ENCODE measurements at regions not wholly inside any gene's neighbourhood (a gene's known extent, or its start where the extent isn't known, plus 50 kb on each side); places are given as distances from the start of the nearest gene placed in this dataset.

DNA sequence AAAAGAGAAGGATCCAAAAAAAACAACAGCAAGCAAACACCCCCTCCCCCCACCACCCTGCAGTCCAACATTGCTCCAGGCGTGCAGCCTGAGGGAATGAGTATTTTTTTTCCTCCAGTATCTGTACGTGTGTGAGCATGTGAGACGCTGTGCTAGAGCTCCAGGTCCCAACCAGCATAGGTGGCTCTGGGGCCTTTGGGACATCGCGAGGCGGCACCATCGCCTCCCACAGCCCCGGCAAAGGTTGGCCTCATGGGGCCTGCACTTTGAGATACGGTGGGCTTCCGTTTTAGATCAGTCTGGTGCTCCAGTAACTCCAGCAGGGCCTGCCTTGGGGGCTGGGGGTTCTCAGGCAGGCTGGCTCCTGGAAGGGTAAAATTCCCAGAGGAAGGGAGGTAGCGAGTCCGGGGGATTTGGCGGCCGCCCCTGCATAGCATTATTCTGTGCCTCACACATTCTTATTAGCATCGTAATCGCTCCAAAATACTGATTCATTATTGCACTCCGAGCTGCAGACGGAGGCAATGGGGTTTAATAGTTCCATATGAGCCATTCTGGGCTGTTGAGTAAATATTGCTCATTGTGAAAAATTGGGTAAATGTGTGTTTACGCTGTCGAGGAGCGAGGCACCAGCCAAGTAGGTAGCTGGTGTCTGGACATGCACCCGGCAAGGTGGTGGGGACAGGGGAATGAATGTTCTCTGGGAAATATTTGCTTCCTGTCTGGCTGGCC, 143.1 kb upstream of the MYL2 start:
- no peak for DNase-seq (ENCODE audit: extremely low read depth in 1 of 2, low read depth in 1 of 2)

DNA sequence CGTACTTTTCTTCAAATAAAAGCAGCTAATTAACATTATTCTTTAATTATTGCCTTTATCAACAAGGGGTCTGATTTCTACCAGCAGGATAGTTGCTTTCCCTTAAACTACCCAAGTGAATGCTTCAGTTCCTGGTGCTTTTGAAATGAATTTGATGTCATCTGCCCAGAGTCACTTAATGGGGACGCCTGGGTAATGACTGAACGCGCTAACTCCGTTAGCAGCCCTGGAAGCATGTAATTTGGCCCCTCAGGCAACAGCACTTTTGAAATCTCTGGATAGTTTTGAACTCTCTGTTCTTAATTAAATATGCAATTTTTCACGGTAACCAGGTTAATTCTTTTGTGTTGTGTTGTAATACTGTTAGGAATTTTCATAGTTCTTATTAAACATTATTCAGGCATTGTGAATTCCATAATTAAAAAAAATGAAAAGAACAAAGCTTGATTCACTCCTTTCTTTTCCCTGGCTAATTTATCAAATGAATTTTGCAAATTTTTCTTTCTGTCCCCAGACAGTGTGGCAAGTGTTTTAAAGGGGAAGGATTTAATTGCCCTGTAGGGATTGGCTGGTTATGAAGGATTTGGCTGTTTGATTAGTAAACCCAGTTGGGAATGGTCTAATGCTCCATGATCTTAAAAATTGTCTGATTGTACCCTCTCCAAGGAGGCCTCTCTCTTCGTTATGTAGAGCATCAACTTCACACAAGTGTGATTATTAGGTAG, 137.5 kb upstream of the MYL2 start:
- no peak for DNase-seq (ENCODE audit: extremely low read depth in 1 of 2, low read depth in 1 of 2)

DNA sequence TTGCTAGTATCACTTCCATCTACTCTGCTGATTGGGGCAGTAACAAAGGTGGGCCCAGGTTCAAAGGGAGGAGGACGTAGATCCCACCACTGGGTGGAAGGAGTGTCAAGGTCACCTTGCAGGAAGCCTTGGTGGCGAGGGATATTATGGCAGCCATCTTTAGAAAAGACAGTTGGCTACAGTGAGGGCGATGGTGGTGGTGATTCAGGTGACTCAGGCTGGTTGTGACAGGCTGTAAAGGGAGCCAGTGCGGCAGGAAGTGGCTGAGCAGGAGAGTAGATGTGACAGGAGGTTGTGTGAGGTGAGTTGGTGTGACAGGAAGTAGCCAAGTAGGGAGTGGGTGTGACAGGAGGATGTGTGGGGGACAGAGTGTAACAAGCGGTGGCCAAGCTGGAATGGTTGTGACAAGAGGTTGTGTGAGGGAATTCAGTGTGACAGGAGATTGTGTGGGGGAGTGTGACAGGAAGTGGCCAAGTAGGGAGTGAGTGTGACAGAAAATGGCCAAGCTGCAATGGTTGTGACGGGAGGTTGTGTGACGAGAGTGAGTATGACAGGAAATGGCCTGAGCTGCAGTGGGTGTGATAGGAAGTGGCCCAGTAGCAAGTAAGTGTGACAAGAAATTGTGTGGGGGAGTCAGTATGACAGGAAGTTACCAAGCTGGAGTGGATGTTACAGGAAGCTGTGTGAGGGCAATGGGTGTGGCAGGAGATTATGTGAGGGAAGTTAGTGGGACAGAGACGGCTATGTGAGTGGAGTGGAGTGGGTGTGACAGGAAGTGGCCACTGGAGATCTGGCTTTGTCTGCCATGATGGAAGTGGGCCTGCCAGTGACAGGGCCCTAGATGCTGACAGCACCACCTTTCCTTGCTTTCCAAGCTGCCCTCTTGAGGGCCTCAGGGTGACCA, 136.5 kb upstream of the MYL2 start:
- peak; percentile 2 to 8 for DNase-seq (ENCODE audit: extremely low read depth in 1 of 2, low read depth in 1 of 2)

DNA sequence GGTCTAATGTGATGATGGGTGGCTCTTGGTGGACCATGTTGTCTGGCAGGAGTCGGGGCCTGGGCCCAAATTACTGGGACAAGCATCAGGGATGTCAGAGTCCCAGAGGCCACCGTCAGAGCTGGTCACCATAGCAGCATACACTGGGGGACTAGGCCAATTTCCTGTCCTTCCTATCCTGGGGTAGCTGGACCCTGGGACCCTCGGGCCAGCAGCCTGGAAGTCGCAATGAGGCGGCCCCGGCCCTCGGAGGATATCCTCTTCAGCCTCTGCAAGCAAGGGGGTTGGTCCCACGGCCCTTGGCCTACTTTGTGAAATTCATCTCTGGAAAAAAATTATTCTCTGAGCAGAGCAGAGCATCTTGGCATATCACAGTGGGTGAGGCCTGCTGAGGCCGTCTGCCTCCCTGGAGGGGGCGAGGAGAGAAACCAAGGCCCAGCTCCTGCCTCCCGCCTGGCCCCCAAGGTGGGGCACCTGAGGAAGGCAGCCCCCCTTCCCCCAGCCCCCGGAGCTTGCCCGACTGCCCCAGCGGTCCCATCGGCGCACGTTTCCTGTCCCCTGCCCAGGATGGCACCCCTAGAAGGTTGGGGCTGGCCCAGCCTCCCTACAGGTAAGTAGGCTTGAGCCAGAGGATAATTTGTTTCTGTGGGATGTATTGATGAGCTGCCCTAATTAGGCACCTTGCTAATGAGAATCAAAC, 135.0 kb upstream of the MYL2 start:
- no peak for DNase-seq (ENCODE audit: extremely low read depth in 1 of 2, low read depth in 1 of 2)

DNA sequence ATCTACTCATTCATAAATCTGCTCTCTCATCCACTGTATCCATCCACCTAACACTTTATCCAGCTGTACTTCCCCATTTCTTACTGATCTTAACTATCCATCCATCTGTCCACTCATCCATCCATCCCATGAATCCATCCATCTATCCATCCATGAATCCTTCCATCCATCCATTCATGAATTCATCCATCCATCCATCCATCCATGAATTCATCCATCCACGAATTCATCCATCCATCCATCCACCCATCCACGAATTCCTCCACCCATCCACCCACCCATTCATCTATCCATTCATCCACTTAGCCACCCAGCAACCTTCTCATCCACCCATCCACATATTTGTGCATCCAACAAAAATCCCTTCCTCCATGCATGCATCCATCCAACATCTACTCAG, 128.6 kb upstream of the MYL2 start:
- DNase-seq (ENCODE audit: extremely low read depth in 1 of 2, low read depth in 1 of 2) = no peak

DNA sequence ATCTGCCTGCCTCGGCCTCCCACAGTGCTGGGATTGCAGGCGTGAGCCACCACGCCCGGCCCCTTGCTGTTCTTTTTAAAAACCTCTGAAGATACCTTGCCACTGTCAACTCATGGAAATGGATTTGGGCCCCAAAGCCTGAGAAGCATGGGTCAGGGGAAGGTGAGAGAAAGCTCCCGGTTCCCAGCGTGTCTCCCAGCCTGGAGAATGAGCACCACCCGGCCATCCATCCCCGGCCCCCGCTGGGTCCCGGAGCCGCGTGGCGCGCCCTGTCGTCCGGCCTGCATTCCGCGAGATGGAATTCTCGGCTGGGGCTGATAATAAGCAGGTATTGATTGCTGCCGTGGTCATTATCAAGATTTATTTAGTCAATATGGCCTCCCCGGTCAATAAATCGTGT, 126.5 kb upstream of the MYL2 start:
- DNase-seq (ENCODE audit: extremely low read depth in 1 of 2, low read depth in 1 of 2) = no peak

DNA sequence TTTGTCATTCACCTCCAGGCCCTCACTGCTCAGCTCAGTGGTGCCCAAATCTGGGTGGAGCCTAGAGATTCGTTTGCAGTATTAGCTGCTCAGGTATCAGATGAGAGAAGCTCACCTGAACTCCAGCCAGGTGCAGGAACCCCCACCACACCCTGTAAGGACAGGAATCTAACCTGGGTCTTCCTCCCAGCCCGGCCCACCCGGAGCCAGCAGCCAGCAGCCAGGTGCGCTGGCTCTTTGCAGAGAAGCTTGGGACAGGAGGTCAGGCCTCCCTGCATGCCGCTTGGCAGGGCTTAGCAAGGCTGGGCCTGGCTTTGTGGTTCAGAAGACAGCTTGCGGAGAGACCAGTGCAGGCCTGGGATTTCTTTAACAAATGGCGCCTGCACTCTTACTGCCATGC, 125.6 kb upstream of the MYL2 start:
- DNase-seq (ENCODE audit: extremely low read depth in 1 of 2, low read depth in 1 of 2) = no peak

DNA sequence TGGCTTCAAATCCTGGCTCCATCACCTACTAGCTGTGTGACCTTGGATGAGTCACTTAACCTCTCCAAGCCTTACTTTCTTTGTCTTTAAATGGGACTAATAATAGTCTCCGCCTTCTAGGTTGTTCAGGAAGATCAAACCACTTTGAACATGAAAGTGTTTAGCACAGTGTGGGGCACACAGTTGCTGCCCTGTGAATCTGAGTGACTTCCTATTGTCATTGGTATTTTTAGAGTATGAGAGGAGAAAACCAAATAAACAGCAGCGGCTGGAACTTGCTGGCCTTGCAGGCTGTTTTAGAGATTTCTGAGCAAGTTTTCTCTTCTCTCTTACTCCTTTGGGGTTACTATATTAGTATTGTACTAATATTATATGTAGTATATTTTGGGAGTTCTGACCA, 120.7 kb upstream of the MYL2 start:
- no peak for DNase-seq (ENCODE audit: extremely low read depth in 1 of 2, low read depth in 1 of 2)

DNA sequence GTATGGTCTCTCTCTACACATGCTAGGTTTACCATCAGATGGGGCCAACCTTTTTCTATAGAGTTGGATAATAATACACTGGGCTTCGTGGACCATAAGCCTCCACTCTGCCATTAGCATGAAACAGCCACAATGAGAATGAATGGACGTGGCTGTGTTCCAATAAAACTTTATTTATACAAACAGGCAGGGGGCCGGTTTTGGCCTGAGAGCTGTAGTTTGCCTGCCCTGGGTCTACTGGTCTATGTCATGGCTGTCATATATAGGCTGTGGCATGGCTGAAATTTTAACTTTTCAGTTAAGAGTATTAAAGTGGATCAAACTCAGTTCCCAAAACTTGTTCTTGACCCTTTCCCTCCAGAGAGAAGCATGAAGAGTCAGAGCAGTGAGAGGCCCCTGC, 120.3 kb upstream of the MYL2 start:
- DNase-seq (ENCODE audit: extremely low read depth in 1 of 2, low read depth in 1 of 2) = no peak

DNA sequence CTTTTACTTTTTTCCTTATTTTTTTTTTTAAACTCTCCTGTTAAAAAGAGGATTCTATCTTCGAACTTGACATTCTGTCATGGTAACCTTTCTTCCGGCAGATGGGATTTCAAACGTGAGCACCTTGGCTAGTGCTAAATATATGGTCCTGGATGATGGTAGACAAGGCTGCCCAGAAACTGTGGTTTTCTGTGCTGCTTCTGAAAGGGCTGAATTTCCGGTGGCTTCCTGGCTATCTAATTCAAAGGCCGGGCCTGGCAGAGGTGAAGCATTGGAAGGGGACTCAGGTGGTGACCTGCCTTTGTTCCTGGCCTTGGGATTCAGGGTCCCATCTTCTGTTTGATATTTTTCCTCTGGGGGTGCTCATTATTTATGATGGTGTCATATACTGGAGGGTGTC, 118.6 kb upstream of the MYL2 start:
- DNase-seq (ENCODE audit: extremely low read depth in 1 of 2, low read depth in 1 of 2) = no peak

DNA sequence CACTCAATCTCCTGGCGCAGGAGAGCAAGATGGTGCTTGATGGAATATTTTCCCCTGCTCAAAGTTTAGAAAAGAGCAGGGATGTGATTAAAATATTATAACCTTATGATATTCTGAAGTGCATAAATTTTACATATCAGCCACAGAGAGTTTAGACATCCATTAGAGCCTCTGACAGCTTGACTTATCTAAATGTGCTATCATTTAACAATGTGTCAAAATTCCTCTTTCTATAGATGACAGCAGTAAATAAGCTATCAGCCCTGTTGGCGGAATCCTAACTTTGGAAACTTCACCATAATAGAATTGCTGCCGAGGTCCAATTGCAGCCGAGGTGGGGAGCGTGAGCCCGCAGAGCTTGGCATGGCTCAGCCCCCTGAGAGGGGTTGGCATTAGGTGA, 117.7 kb upstream of the MYL2 start:
- no peak for DNase-seq (ENCODE audit: extremely low read depth in 1 of 2, low read depth in 1 of 2)

DNA sequence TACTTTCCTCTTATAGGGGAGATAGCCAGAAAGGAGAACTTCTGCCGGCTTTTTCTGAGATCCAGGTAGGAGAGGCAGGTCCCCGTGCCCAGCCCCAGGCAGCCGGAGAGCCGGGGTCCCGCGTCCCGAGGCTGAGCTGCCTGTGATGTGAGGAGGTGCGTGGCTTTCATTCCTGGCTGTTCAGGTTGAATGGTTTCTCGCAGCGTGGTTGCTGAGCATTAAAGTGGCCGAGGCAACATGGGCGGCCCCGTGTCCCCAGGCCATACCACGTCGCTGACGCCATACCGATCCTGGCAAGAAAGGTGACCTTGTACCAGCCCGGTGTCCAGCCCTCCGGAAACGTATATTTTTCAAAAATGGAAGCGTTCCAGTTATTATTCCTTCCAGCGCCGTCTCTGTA, 116.7 kb upstream of the MYL2 start:
- DNase-seq (ENCODE audit: extremely low read depth in 1 of 2, low read depth in 1 of 2) = no peak

DNA sequence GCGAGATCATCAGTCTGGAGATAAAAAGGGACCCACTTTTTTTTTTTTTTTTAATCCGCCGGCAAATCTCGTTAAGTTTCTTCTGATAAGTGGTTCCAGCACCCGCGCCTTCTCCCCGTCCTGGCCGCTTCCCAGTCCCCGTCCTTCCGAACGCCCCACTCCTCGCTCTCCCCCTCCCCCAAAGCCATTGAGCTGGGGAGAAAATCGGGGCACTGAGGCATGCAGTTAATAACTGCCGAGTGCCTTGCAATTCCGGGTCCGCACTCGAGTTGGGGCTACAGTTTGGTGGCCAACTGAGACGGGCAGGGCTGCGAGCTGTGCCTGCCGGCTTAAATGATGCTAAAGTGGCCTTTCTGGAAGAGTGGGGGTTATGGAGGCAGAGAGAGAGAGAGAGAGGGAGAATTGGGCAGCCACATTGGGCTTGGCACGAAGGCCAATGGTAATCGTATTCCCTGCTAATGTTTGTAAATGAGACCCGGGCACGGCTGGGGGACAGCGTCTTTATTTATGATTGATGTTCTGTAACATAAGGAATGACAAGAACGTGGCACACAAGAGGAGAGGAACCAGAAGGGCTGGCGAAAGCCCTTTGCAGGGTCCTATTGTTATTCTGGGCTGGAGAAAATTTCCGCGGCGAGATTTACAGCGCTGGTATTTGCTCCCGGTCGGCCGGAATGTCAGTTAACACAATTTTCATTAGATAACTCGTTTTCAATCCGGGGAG, 115.4 kb upstream of the MYL2 start:
- no peak for DNase-seq (ENCODE audit: extremely low read depth in 1 of 2, low read depth in 1 of 2)

DNA sequence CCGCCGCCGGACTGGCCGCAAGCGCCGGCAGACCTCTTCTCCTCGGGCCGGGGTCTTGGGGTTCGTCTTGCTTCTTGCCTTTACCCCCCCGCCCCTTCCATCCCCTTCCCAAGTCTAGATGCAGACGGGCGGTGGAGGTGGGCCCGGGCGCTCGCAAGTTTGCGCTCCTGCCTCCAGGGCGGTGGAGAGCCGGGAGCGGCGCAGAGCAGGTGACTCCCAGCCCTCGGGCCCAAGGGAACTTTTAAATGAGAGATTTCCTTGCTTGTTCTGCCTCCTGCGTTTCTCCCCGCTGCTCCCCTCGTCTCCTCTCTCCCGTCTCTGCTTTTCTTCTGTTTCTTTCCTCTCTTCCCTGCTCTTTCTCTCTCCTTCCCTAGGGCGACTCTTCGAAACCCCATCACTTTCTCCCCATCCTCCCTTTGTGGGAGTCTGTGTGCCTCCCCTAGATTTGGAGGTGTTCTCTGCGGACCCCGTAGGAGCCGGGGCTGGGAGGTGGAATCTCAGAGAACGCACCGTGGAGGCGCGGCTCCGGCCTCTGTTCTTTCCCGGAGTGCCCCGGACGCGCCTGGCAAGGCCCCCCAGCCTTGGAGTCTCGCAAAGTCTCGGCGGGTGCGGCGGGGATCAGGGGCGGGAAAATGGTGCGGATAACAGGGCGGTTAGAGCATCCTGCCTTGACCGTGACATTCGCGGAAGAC, 114.7 kb upstream of the MYL2 start:
- no peak for DNase-seq (ENCODE audit: extremely low read depth in 1 of 2, low read depth in 1 of 2)

DNA sequence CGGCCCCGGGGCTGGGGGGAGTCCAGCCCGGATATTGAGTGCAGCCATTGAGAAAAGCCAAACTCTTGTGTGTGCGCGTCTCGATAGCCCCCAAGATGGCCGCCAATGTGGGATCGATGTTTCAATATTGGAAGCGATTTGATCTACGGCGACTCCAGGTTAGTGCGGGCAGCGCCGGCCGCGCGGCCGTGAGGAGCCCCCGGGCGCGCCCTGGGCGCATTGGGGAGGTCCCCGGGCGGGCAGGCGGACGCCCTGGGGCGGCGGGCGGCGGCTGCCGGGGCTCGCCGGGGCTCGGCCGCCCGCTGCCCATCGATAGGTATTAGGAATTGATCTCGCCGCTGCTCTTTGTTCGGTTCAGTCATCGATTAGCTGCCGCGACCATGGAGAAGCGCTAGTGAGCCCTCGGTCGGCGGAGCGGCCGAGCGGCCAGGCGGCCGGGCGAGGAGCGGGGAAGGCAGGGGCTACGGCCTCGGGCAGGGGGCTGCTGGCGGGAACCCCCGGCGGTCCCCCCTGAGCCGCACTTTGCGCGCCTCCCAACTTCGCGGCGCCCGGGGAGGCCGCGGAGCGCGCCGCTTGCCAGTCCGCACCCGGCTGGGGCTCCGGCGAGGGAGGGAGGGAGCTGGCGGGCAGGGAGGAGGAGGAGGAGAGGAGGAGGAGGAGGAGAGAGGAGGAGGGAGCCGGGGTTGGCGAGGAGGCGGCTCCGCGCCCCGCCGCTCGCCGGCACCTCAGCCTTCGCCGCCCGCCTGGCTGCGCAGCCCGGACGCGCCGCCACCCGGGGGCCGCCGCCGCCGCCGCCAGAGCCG, 113.9 kb upstream of the MYL2 start, which contains the start of gene CUX2:
TSS of gene CUX2 (plus strand) at position 83 of the 803 bp plus-strand sequence.
- DNase-seq (ENCODE audit: extremely low read depth in 1 of 2, low read depth in 1 of 2) = no peak

DNA sequence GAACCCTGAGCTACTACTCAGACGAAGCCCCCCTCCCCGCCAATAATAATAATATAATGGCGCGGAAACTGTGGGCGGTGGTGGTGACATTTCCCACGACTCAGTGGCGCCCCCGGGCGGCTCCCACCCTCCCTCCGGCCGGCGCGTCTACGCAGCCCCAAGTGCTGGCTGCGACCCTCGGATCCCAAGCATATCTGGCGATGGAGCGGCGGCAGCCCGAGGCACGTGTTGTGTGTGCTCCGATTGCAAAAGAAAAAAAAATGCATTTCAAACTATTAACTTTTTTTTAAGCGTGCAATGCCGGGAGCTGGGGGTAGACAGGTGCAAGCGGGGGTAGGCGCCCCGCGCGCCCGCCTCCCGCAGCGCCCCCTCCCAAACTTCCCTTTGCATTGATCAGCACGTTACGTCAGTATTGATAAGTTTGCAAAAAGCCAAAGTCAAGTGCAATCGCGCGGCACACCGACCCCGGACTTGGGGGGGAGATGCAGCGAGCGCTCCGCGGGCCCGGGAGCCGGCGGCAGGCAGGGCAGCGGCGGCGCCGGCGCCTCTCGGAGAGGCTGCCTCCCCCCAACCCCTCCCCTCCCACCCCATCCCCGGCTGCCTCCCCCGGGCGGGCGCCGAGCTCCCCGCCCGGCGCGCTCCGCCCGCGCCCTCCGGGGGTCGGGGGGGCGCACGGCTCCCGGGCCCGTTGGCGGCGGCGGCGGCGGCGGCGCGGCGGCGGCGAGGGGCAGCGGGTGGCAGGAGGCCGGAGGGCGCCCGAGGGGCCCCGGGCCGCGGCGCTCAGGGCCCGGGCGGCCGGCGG, 113.1 kb upstream of the MYL2 start:
- no peak for DNase-seq (ENCODE audit: extremely low read depth in 1 of 2, low read depth in 1 of 2)

DNA sequence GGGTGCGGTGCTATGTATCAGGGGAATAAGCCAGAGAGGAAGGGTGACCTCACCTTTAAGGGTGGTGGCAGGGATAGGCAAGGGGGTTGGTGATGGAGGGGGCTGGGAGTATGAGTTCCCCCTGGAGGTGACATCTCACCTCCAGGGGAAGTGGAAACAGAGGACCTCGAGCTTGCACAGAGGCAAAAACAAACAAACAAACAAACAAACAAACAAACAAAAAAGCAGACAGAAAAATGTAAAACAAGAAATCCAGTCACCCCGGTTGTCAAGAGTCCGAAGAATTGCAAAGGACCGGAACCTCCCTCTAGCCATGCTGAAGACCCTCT, 112.2 kb upstream of the MYL2 start:
- DNase-seq (ENCODE audit: extremely low read depth in 1 of 2, low read depth in 1 of 2) = no peak

DNA sequence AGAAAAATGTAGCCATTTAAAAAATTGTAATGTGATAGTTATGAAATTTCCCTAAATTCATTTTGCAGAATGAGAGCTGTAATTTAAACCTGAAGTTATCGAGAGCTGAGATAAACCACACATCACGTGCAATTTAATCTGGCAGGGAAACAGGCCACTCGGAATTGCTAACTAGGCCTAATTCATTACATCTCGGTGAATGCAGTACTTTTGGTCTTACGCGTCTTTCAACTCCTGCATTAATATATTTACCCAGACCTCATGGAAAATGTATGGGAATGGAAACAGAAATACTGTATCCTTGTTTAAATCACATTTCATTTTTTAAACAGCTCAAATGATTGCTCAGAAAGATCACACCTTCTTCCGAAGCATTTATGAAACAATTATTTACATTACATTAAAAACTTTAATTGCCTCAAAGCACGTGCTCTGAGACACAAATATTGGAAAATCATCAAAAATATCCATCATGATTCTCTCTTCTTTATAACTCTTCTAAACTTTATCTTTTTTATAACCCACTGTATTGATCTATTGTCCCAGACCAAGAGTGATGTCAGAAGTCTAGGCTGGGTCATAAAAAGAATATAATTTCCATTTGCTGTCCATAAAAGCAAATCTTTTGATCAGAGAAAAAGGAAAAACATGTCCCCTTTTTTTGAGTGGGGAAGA, 111.7 kb upstream of the MYL2 start:
- no peak for DNase-seq (ENCODE audit: extremely low read depth in 1 of 2, low read depth in 1 of 2)
